Lower leg skin (tissue), 3 donors: ENCODE measurements at regions not wholly inside any gene's neighbourhood (a gene's known extent, or its start where the extent isn't known, plus 50 kb on each side); places are given as distances from the start of the nearest gene placed in this dataset.

Source experiments
- POLR2A ChIP-seq, 2 donors: fragments of 450-650 bp; IDR thresholded peaks; one replicate each; pipeline ENCODE4 v1.6.1; 2016 to 2017; ENCODE audit warnings: antibody characterized with exemption in 2 of 2, mild to moderate bottlenecking in 1 of 2, moderate library complexity in 1 of 2
- TF ChIP-seq, protein P1 (sequence below), 3 donors: fragments of 450-650 bp; IDR thresholded peaks; one replicate each; pipeline ENCODE4 v1.5.1; 2016; ENCODE audit warnings: antibody characterized with exemption in 3 of 3, mild to moderate bottlenecking in 3 of 3, moderate library complexity in 2 of 3

- TF ChIP-seq, protein P1, sequence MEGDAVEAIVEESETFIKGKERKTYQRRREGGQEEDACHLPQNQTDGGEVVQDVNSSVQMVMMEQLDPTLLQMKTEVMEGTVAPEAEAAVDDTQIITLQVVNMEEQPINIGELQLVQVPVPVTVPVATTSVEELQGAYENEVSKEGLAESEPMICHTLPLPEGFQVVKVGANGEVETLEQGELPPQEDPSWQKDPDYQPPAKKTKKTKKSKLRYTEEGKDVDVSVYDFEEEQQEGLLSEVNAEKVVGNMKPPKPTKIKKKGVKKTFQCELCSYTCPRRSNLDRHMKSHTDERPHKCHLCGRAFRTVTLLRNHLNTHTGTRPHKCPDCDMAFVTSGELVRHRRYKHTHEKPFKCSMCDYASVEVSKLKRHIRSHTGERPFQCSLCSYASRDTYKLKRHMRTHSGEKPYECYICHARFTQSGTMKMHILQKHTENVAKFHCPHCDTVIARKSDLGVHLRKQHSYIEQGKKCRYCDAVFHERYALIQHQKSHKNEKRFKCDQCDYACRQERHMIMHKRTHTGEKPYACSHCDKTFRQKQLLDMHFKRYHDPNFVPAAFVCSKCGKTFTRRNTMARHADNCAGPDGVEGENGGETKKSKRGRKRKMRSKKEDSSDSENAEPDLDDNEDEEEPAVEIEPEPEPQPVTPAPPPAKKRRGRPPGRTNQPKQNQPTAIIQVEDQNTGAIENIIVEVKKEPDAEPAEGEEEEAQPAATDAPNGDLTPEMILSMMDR (IDR thresholded peaks at IDR 0.05): no peak
- TF ChIP-seq POLR2A (IDR thresholded peaks at IDR 0.05): no peak
These were observed 142.3 kb upstream of the TPM1 start for GRCh38 chr15:62900071-62900802.
